ENCODE measurements at regions not wholly inside any gene's neighbourhood (a gene's known extent, or its start where the extent isn't known, plus 50 kb on each side); places are given as distances from the start of the nearest gene placed in this dataset.

DNA sequence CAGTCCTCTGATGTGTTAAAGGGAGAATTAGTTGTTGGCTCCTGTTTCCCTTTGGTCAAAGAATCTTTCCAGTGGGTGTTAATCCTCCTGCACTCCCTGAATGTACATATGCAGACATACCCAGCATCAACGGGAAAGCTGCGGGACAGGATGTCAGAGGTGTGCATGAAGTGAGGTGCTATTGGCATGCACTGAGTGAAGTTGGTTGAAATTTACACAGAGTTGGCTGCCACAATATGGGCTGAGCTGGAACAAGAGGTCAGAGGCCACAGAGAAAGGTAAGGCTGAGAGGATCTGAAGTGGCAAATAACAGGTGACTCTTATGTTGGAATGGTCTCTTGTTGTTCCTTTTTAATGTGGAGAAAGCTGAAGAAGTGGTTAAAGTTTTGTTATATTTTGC, 82.7 kb upstream of the AKIRIN2 start:
- POLR2A ChIA-PET = interaction anchor here (0.6 kb wide), 1 partner anchor 85 kb away, joined by 3 read pairs; no protein-coding TSS in a partner anchor
- Histone ChIP-seq H3K9me1 (replicated peaks; ENCODE audit: control insufficient read depth, extremely low read depth, insufficient read depth, low read length) (no peaks in the 10 kb centered on the region), H3K4me3 (replicated peaks in 1 of 3; ENCODE audit: insufficient read depth in 1 of 3, low read depth in 1 of 3, low read length in 3 of 3) (no peak overlapping the region), H3K27ac (ENCODE audit: insufficient read depth, low read depth, low read length) (no peak overlapping the region), H3K4me1 (ENCODE audit: control insufficient read depth, extremely low read depth, insufficient read depth, low read length) (peaks cover 10% of the 10 kb centered on the region), H4K20me1 (replicated peaks; ENCODE audit: control insufficient read depth, extremely low read depth, insufficient read depth, low read length) (no peaks in the 10 kb centered on the region), H3K9me3 (replicated peaks; ENCODE audit: control insufficient read depth, insufficient read depth, low read length) (no peaks in the 10 kb centered on the region), H3K4me2 (ENCODE audit: insufficient read depth, low read length) (no peak overlapping the region), H3K36me3 (ENCODE audit: control insufficient read depth in 2 of 2, extremely low read depth in 1 of 2, insufficient read depth in 2 of 2, low read length in 2 of 2) (no peaks in the 10 kb centered on the region), H3K79me2 (ENCODE audit: control insufficient read depth, insufficient read depth, low read length) (no peaks in the 10 kb centered on the region), H3K9ac (replicated peaks; ENCODE audit: extremely low read depth, insufficient read depth, low read length) (no peak overlapping the region), H2AFZ (ENCODE audit: low read depth, low read length) (no peak overlapping the region), H3K27me3 (ENCODE audit: control insufficient read depth in 2 of 2, insufficient read depth in 2 of 2, low read length in 2 of 2) (peaks cover 2 to 10% of the 10 kb centered on the region in 2 experiments)
- BruUV-seq (replicated peaks) = no TSS peak
- dilution Hi-C loops (cut with MboI; ENCODE audit: extremely low pct_ligation_motif_present, low sequenced_read_pairs) (no loop called here), intact Hi-C loops (cut with micrococcal nuclease) (no loop called here)
- TF ChIP-seq FOS (IDR thresholded peaks at IDR 0.05; ENCODE audit: borderline replicate concordance, insufficient read depth, low read length) (no peak), JUN (IDR thresholded peaks at IDR 0.05; ENCODE audit: borderline replicate concordance, insufficient read depth, insufficient read length, low read depth) (no peak), POLR2AphosphoS5 (IDR thresholded peaks at IDR 0.05; ENCODE audit: insufficient read depth, low read depth, low read length) (no peak), EZH2 (IDR thresholded peaks at IDR 0.05; ENCODE audit: borderline replicate concordance, low read depth, low read length, severe bottlenecking) (no peak), MAX (IDR thresholded peaks at IDR 0.05; ENCODE audit: insufficient read depth, insufficient read length) (no peak), MYC (IDR thresholded peaks at IDR 0.05; ENCODE audit: low read depth, low read length) (no peak), POLR2A (IDR thresholded peaks at IDR 0.05; ENCODE audit: low read depth, low read length) (no peak), GATA2 (IDR thresholded peaks at IDR 0.05; ENCODE audit: insufficient read depth, insufficient read length, low read depth, low read length) (no peak)
- TF ChIP-seq, protein P1, sequence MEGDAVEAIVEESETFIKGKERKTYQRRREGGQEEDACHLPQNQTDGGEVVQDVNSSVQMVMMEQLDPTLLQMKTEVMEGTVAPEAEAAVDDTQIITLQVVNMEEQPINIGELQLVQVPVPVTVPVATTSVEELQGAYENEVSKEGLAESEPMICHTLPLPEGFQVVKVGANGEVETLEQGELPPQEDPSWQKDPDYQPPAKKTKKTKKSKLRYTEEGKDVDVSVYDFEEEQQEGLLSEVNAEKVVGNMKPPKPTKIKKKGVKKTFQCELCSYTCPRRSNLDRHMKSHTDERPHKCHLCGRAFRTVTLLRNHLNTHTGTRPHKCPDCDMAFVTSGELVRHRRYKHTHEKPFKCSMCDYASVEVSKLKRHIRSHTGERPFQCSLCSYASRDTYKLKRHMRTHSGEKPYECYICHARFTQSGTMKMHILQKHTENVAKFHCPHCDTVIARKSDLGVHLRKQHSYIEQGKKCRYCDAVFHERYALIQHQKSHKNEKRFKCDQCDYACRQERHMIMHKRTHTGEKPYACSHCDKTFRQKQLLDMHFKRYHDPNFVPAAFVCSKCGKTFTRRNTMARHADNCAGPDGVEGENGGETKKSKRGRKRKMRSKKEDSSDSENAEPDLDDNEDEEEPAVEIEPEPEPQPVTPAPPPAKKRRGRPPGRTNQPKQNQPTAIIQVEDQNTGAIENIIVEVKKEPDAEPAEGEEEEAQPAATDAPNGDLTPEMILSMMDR (IDR thresholded peaks at IDR 0.05; ENCODE audit: extremely low read depth in 1 of 2, insufficient read depth in 1 of 2, low read depth in 1 of 2, low read length in 2 of 2) = no peak
- CTCF ChIA-PET = interaction anchor here (0.8 kb wide), 1 partner anchor 14 kb away, joined by 3 read pairs; no protein-coding TSS in a partner anchor
- DNase-seq (ENCODE audit: low read depth, low spot score) (no peak), FAIRE-seq (no peak)
